Hepatocyte (in vitro differentiated cells): ENCODE measurements at regions not wholly inside any gene's neighbourhood (a gene's known extent, or its start where the extent isn't known, plus 50 kb on each side); places are given as distances from the start of the nearest gene placed in this dataset.

ENCODE experiments used
- CTCF ChIP-seq: fragments of 200-600 bp; sonication (generic); IDR thresholded peaks from 2 replicates; pipeline ENCODE4 v1.5.1; 2016; ENCODE audit warnings: antibody characterized with exemption, mild to moderate bottlenecking; ENCODE audit not compliant: poor library complexity
- EZH2 ChIP-seq: fragments of 200-600 bp; sonication (generic); IDR thresholded peaks from 2 replicates; pipeline ENCODE4 v1.6.1; 2016; ENCODE audit warnings: antibody characterized with exemption, mild to moderate bottlenecking, borderline replicate concordance

DNA sequence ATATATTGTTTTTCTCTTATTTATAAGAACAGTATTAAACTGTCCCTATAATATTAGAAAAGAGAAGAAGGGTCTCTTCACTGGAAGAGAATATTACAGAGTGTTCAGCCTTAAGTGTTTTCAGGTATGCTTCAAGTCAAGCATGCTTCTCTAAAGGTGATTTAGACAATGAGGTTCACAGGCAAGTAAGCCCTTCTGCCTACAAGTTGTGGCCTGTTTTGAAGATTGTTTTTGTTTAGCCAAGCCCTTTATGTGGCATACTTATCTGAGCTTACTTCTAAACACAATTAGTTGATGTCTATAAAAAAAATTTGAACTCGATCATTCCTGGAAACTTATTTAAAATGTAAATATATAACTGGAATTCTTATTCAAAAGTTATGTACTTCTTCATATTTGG lies 343.8 kb upstream of the CDH18 start:
- TF ChIP-seq EZH2 (no peak), CTCF (no peak)
